Kidney (tissue), 13 donors: ENCODE measurements at regions not wholly inside any gene's neighbourhood (a gene's known extent, or its start where the extent isn't known, plus 50 kb on each side); places are given as distances from the start of the nearest gene placed in this dataset.

Experiments used
- DNase-seq, 5 donors: peaks; one replicate each; pipeline ENCODE4 v3.0.0-alpha.2; 2013 to 2020
- FAIRE-seq: peaks from 2 replicates; lab custom pipeline; 2012; peaks lifted over from hg19 to GRCh38; lab: Jason Lieb, UNC
- H3K27ac ChIP-seq, 2 donors: one replicate each; pipeline ENCODE4 v1.7.0; 2013; ENCODE audit warnings: low read depth in 2 of 2, low read length in 2 of 2, inconsistent platforms in 1 of 2
- H3K27me3 ChIP-seq: one replicate; pipeline ENCODE4 v1.7.1; 2013; ENCODE audit warnings: low read length, inconsistent platforms; ENCODE audit not compliant: control insufficient read depth, insufficient read depth
- H3K36me3 ChIP-seq, 3 donors: one replicate each; pipeline versions ENCODE4 v1.7.0 to v1.7.1; 2013; ENCODE audit warnings: low read length in 3 of 3, control low read depth in 1 of 3, inconsistent platforms in 1 of 3; ENCODE audit not compliant: insufficient read depth in 3 of 3, control insufficient read depth in 2 of 3
- H3K4me1 ChIP-seq, 3 donors: one replicate each; pipeline versions ENCODE4 v1.7.0 to v1.7.1; 2013; ENCODE audit warnings: low read length in 3 of 3, inconsistent platforms in 1 of 3, low read depth in 1 of 3; ENCODE audit not compliant: control insufficient read depth in 2 of 3, insufficient read depth in 2 of 3
- H3K4me3 ChIP-seq, 3 donors: one replicate each; pipeline versions ENCODE4 v1.7.0 to v1.8.1; 2013; ENCODE audit warnings: low read length in 3 of 3, control low read depth in 1 of 3, inconsistent platforms in 1 of 3
- H3K9ac ChIP-seq, 3 donors: one replicate each; pipeline versions ENCODE4 v1.7.0 to v1.7.1; 2013; ENCODE audit warnings: low read length in 3 of 3, control low read depth in 1 of 3, inconsistent platforms in 1 of 3
- H3K9me3 ChIP-seq, 3 donors: one replicate each; pipeline versions ENCODE4 v1.7.0 to v1.7.1; 2013; ENCODE audit warnings: low read length in 3 of 3, control low read depth in 1 of 3, inconsistent platforms in 1 of 3; ENCODE audit not compliant: control insufficient read depth in 2 of 3, insufficient read depth in 1 of 3
- CTCF ChIP-seq: IDR thresholded peaks from 3 replicates; pipeline ENCODE4 v1.5.1; 2012; ENCODE audit warnings: mild to moderate bottlenecking, moderate library complexity, borderline replicate concordance; ENCODE audit not compliant: insufficient read depth; ENCODE audit errors: extremely low read depth
- intact Hi-C: fragments of 100-400 bp; cut with DNase I; formaldehyde crosslinking; loops from one replicate; pipeline ENCODE4 v1.11.1; 2022
- donor health status: control.
- donor health status: control.
- donor health status: control.
- donor health status: control.
- donor health status: control.
- donor health status: DM: yes; HTN: yes; CAD: no.
- donor health status: Normal renal cell carcinoma (clear cell type).

GRCh38 chrX:3195845-3196244 is 150.6 kb downstream of the MXRA5 start:
- intact Hi-C loops, result no loop called here
- no peak for FAIRE-seq
- TF ChIP-seq CTCF, result no peak

GRCh38 chrX:3192835-3193234 is 151.6 kb downstream of the ARSF start:
- H3K4me1 ChIP-seq, result no peaks in the 10 kb centered on the region
- intact Hi-C loops, result no loop called here
- H3K27ac ChIP-seq, result no peak overlapping the region
- H3K4me3 ChIP-seq, result no peak overlapping the region
- H3K9ac ChIP-seq, result no peak overlapping the region
- DNase-seq, result no peak
- H3K36me3 ChIP-seq, result no peaks in the 10 kb centered on the region
- no peaks in the 10 kb centered on the region for H3K9me3 ChIP-seq
- FAIRE-seq, result no peak
- no peak for TF ChIP-seq CTCF
- H3K27me3 ChIP-seq, result no peaks in the 10 kb centered on the region

More at GRCh38 chrX:3195845-3196244, 150.6 kb downstream of the MXRA5 start:
- DNase-seq, result no peak
- Histone ChIP-seq H3K9me3 (no peaks in the 10 kb centered on the region), H3K9ac (no peak overlapping the region), H3K27ac (no peak overlapping the region), H3K4me1 (no peaks in the 10 kb centered on the region), H3K27me3 (no peaks in the 10 kb centered on the region), H3K36me3 (no peaks in the 10 kb centered on the region), H3K4me3 (no peak overlapping the region)

- intact Hi-C loops, result no loop called here
- Histone ChIP-seq H3K36me3 (no peaks in the 10 kb centered on the region), H3K4me3 (no peak overlapping the region), H3K27me3 (no peaks in the 10 kb centered on the region), H3K9me3 (no peaks in the 10 kb centered on the region), H3K4me1 (no peaks in the 10 kb centered on the region), H3K27ac (no peak overlapping the region), H3K9ac (no peak overlapping the region)
- FAIRE-seq, result no peak
- no peak for TF ChIP-seq CTCF
- peak in 3 of 5 donors; percentile 21 to 45 (median 24) for DNase-seq
These were observed 150.5 kb downstream of the ARSF start for GRCh38 chrX:3191796-3192195.

GRCh38 chrX:3191201-3191600 is 149.9 kb downstream of the ARSF start:
- H3K4me1 ChIP-seq, result no peaks in the 10 kb centered on the region
- intact Hi-C loops, result no loop called here
- no peaks in the 10 kb centered on the region for H3K36me3 ChIP-seq
- no peak overlapping the region for H3K9ac ChIP-seq
- H3K9me3 ChIP-seq, result no peaks in the 10 kb centered on the region
- no peak overlapping the region for H3K27ac ChIP-seq
- FAIRE-seq (no peak), DNase-seq (no peak)
- no peak overlapping the region for H3K4me3 ChIP-seq
- TF ChIP-seq CTCF, result no peak
- no peaks in the 10 kb centered on the region for H3K27me3 ChIP-seq
